SH-SY5Y (cell line): ENCODE measurements at regions not wholly inside any gene's neighbourhood (a gene's known extent, or its start where the extent isn't known, plus 50 kb on each side); places are given as distances from the start of the nearest gene placed in this dataset.

Experiments used
- GATA2 ChIP-seq: IDR thresholded peaks from 2 replicates; pipeline ENCODE4 v1.6.1; 2011; ENCODE audit warnings: mild to moderate bottlenecking, low read depth, low read length
- GATA3 ChIP-seq: IDR thresholded peaks from 2 replicates; pipeline ENCODE4 v1.6.1; 2011; ENCODE audit warnings: low read depth, mild to moderate bottlenecking, low read length, moderate library complexity

GRCh38 chr1:244242446-244242845 is 191.4 kb downstream of the ZBTB18 start:
- no peak for TF ChIP-seq GATA3
- no peak for TF ChIP-seq GATA2
